Panc1 (cell line): ENCODE measurements at regions not wholly inside any gene's neighbourhood (a gene's known extent, or its start where the extent isn't known, plus 50 kb on each side); places are given as distances from the start of the nearest gene placed in this dataset.

Source experiments
- ATAC-seq: fragments of 200-7000 bp; cut with Tn5 transposase; 2 replicates; pipeline ENCODE4 v1.9.1; 2020; ENCODE audit warnings: mild to moderate bottlenecking, moderate library complexity
- BruUV-seq: library from RNA; stranded (reverse); fragments of 400-500 nt; replicated peaks from 2 replicates; lab custom pipeline; 2021; lab: Mats Ljungman, UMichigan
- CTCF ChIA-PET: fragments of 300-600 bp; sonication (Branson Sonifier 250); formaldehyde crosslinking; loops from one replicate; lab custom pipeline; 2022; ENCODE audit warnings: antibody characterized with exemption; lab: Charles Lee
- POLR2A ChIA-PET: fragments of 300-600 bp; sonication (Branson Sonifier 250); formaldehyde crosslinking; loops from one replicate; lab custom pipeline; 2022; ENCODE audit warnings: antibody characterized with exemption; lab: Charles Lee
- DNase-seq: peaks from one replicate; pipeline ENCODE4 v3.0.0-alpha.2; 2010; ENCODE audit warnings: low read depth, low spot score
- H3K27ac ChIP-seq: 2 replicates; pipeline ENCODE4 v1.5.1; 2011; ENCODE audit warnings: mild to moderate bottlenecking, low read length, inconsistent platforms
- H3K27me3 ChIP-seq: fragments of 200-500 bp; sonication (Bioruptor generic); 2 replicates; pipeline ENCODE4 v1.6.0; 2014; ENCODE audit warnings: low read length, inconsistent platforms; ENCODE audit not compliant: control insufficient read depth, insufficient read depth
- H3K36me3 ChIP-seq: fragments of 200-500 bp; sonication (Bioruptor generic); 2 replicates; pipeline ENCODE4 v1.5.1; 2014; ENCODE audit warnings: inconsistent platforms, mild to moderate bottlenecking, low read length, moderate library complexity; ENCODE audit not compliant: control insufficient read depth, insufficient read depth
- H3K4me1 ChIP-seq: 2 replicates; pipeline ENCODE4 v1.5.1; 2011; ENCODE audit warnings: inconsistent platforms, mild to moderate bottlenecking, low read length, moderate library complexity; ENCODE audit not compliant: control insufficient read depth, insufficient read depth
- H3K4me3 ChIP-seq, 2 experiments: 2 replicates each; pipeline ENCODE4 v1.5.1; 2011 to 2012; ENCODE audit warnings: low read depth in 2 of 2, low read length in 2 of 2, mild to moderate bottlenecking in 2 of 2, inconsistent platforms in 1 of 2, moderate library complexity in 1 of 2
- H3K9me3 ChIP-seq: fragments of 200-500 bp; sonication (Bioruptor generic); 2 replicates; pipeline ENCODE4 v1.5.1; 2014; ENCODE audit warnings: low read depth, mild to moderate bottlenecking, inconsistent platforms, low read length, moderate library complexity; ENCODE audit not compliant: control insufficient read depth, insufficient read depth
- POLR2AphosphoS5 ChIP-seq: IDR thresholded peaks from 2 replicates; pipeline ENCODE4 v1.6.1; 2012; ENCODE audit warnings: mild to moderate bottlenecking, low read depth, low read length, moderate library complexity
- SIN3A ChIP-seq: IDR thresholded peaks from 2 replicates; pipeline ENCODE4 v1.6.1; 2012; ENCODE audit warnings: low read depth, mild to moderate bottlenecking, low read length, moderate library complexity, borderline replicate concordance; ENCODE audit not compliant: insufficient read depth
- TCF7L2 ChIP-seq: IDR thresholded peaks from 2 replicates; pipeline ENCODE4 v1.6.1; 2011; ENCODE audit warnings: mild to moderate bottlenecking, low read depth, low read length, inconsistent platforms
- in situ Hi-C: cut with HindIII; loops from 2 replicates; pipeline ENCODE4 v1.10.0; 2016; ENCODE audit warnings: low sequenced_read_pairs, low pct_unique_long_range_greater_than_20kb
- intact Hi-C: fragments of 100-400 bp; cut with micrococcal nuclease; formaldehyde crosslinking; loops from one replicate; pipeline ENCODE4 v1.10.0; 2022; ENCODE audit not compliant: unreplicated experiment
- TF ChIP-seq, protein P1 (sequence below): fragments of 450-650 bp; IDR thresholded peaks from 2 replicates; pipeline ENCODE4 v1.5.1; 2017; ENCODE audit warnings: mild to moderate bottlenecking
- TF ChIP-seq, protein P2 (sequence below), 2 experiments: IDR thresholded peaks; 2 replicates each; pipeline ENCODE4 v1.6.1; 2011 to 2012; ENCODE audit warnings: low read depth in 2 of 2, control low read depth in 1 of 2, low read length in 1 of 2, mild to moderate bottlenecking in 1 of 2, moderate library complexity in 1 of 2; ENCODE audit not compliant: insufficient read depth in 1 of 2

DNA sequence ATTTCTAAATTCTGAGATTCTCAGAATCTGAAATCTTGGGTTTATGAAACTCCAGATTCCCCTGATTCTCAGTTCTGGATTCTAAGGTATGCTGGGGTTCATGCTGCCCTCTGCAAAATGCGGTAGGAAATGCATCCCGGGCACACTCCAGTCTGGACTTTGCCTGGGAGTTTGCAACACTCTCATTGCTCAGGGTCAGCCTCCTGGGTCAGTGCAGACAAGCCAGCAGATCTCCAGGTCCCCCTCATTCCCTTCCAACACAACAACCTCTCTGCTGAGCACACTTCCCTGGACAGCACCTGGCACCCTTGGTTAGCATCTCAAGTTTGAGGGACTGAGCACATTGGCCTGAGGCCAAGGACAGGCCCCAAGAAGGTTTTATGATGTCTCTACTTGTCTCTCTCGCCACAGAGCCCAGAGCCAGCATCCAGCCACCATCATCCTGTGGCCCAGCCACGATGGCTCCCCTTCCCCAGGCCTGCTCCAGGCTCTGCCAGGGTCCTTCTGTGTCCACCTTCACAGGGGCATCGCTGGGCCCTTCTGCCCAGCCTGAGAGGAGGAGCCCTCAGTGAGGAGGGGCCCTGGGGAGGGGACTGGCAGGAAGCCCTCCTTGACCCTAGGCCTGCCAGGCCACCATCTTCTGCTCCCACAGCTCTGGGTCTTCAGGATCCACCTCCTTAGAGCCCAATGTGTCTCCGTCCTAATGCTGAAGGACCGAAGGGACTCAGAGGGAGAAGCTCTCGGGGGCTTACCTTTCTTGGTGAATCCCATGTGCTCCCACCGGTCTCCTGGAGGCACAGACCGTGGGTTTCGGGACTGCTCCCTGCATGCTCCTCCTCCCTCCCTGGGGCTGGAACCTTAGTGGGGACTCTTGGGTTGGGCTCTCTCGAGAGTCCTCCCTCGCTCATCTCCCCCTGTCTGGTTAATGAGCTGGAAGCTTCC is 550.7 kb downstream of the PTPRU start:
- Histone ChIP-seq H3K27ac (no peak overlapping the region), H3K9me3 (no peaks in the 10 kb centered on the region), H3K4me3 (no peak overlapping the region), H3K27me3 (no peaks in the 10 kb centered on the region; the same call in 1 of the 2 replicates), H3K36me3 (no peaks in the 10 kb centered on the region), H3K4me1 (no peaks in the 10 kb centered on the region)
- intact Hi-C loops: no loop called here
- in situ Hi-C loops: no loop called here
- CTCF ChIA-PET: no interaction called here
- TF ChIP-seq, protein P1, sequence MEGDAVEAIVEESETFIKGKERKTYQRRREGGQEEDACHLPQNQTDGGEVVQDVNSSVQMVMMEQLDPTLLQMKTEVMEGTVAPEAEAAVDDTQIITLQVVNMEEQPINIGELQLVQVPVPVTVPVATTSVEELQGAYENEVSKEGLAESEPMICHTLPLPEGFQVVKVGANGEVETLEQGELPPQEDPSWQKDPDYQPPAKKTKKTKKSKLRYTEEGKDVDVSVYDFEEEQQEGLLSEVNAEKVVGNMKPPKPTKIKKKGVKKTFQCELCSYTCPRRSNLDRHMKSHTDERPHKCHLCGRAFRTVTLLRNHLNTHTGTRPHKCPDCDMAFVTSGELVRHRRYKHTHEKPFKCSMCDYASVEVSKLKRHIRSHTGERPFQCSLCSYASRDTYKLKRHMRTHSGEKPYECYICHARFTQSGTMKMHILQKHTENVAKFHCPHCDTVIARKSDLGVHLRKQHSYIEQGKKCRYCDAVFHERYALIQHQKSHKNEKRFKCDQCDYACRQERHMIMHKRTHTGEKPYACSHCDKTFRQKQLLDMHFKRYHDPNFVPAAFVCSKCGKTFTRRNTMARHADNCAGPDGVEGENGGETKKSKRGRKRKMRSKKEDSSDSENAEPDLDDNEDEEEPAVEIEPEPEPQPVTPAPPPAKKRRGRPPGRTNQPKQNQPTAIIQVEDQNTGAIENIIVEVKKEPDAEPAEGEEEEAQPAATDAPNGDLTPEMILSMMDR: no peak
- TF ChIP-seq, protein P2, sequence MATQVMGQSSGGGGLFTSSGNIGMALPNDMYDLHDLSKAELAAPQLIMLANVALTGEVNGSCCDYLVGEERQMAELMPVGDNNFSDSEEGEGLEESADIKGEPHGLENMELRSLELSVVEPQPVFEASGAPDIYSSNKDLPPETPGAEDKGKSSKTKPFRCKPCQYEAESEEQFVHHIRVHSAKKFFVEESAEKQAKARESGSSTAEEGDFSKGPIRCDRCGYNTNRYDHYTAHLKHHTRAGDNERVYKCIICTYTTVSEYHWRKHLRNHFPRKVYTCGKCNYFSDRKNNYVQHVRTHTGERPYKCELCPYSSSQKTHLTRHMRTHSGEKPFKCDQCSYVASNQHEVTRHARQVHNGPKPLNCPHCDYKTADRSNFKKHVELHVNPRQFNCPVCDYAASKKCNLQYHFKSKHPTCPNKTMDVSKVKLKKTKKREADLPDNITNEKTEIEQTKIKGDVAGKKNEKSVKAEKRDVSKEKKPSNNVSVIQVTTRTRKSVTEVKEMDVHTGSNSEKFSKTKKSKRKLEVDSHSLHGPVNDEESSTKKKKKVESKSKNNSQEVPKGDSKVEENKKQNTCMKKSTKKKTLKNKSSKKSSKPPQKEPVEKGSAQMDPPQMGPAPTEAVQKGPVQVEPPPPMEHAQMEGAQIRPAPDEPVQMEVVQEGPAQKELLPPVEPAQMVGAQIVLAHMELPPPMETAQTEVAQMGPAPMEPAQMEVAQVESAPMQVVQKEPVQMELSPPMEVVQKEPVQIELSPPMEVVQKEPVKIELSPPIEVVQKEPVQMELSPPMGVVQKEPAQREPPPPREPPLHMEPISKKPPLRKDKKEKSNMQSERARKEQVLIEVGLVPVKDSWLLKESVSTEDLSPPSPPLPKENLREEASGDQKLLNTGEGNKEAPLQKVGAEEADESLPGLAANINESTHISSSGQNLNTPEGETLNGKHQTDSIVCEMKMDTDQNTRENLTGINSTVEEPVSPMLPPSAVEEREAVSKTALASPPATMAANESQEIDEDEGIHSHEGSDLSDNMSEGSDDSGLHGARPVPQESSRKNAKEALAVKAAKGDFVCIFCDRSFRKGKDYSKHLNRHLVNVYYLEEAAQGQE (IDR thresholded peaks at IDR 0.05; ENCODE audit: insufficient read depth in 1 of 2, low read depth in 2 of 2, low read length in 1 of 2): no peak
- no peak for TF ChIP-seq POLR2AphosphoS5
- TF ChIP-seq SIN3A: no peak
- no peak for TF ChIP-seq TCF7L2
- ATAC-seq: no peak
- POLR2A ChIA-PET: no interaction called here
- no TSS peak for BruUV-seq
- DNase-seq: no peak

DNA sequence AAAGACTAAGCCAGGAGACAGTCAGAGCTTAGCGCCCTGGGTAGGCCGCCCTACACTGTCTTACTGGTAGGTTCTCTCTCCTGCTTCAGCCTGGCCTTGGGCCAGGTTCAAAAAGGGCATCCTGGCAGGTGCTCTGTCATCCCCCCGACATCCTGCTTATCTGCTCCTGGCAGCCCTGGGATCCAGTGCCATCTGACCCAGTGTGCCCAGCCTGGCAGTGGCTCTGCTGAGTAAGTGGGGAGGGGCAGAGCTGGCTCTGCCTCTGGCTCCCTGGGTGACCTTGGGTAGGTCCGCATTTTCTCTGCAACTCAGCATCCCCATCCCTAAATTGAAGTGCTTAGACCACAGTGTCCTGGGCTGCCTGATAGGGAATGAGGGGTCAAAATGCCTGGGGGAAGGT is 549.9 kb downstream of the PTPRU start:
- DNase-seq (no peak), ATAC-seq (no peak)
- BruUV-seq: no TSS peak
- ChIA-PET POLR2A (no interaction called here), CTCF (no interaction called here)
- in situ Hi-C loops: no loop called here
- H3K36me3 ChIP-seq: no peaks in the 10 kb centered on the region
- H3K9me3 ChIP-seq: no peaks in the 10 kb centered on the region
- no peak overlapping the region for H3K4me3 ChIP-seq
- no peaks in the 10 kb centered on the region for H3K4me1 ChIP-seq
- intact Hi-C loops: no loop called here
- no peak for TF ChIP-seq TCF7L2
- TF ChIP-seq, protein P2 (IDR thresholded peaks at IDR 0.05; ENCODE audit: insufficient read depth in 1 of 2, low read depth in 2 of 2, low read length in 1 of 2): no peak
- no peak for TF ChIP-seq POLR2AphosphoS5
- TF ChIP-seq, protein P1: no peak
- no peak for TF ChIP-seq SIN3A
- H3K27ac ChIP-seq: no peak overlapping the region
- H3K27me3 ChIP-seq: no peaks in the 10 kb centered on the region; the same call in 1 of the 2 replicates
